Osteocyte (in vitro differentiated cells): ENCODE measurements at regions not wholly inside any gene's neighbourhood (a gene's known extent, or its start where the extent isn't known, plus 50 kb on each side); places are given as distances from the start of the nearest gene placed in this dataset.

Experiments
- DNase-seq: peaks from one replicate; pipeline ENCODE4 v3.0.0; 2021; ENCODE audit warnings: mixed read lengths; ENCODE audit not compliant: unreplicated experiment; ENCODE audit errors: extremely low spot score
- H3K27ac Mint-ChIP-seq: one replicate; pipeline ENCODE4 v1.8.0; 2021; ENCODE audit warnings: mild to moderate bottlenecking, mixed read lengths; ENCODE audit not compliant: unreplicated experiment
- H3K27me3 Mint-ChIP-seq: one replicate; pipeline ENCODE4 v1.8.0; 2021; ENCODE audit warnings: mixed read lengths; ENCODE audit not compliant: unreplicated experiment
- H3K36me3 Mint-ChIP-seq: one replicate; pipeline ENCODE4 v1.8.0; 2021; ENCODE audit warnings: mixed read lengths; ENCODE audit not compliant: unreplicated experiment
- H3K4me1 Mint-ChIP-seq: one replicate; pipeline ENCODE4 v1.8.0; 2021; ENCODE audit warnings: mixed read lengths; ENCODE audit not compliant: unreplicated experiment
- H3K4me3 Mint-ChIP-seq: one replicate; pipeline ENCODE4 v1.8.0; 2021; ENCODE audit warnings: mild to moderate bottlenecking, moderate library complexity, mixed read lengths; ENCODE audit not compliant: unreplicated experiment
- H3K9me3 Mint-ChIP-seq: one replicate; pipeline ENCODE4 v1.8.0; 2021; ENCODE audit warnings: mixed read lengths; ENCODE audit not compliant: unreplicated experiment
- CTCF ChIP-seq: fragments of 200-600 bp; sonication (generic); IDR thresholded peaks from 2 replicates; pipeline ENCODE4 v1.5.0; 2021; ENCODE audit warnings: antibody characterized with exemption, mild to moderate bottlenecking, moderate library complexity

GRCh38 chr2:115939902-115940301 lies 1497.5 kb downstream of the DPP10 start:
- Mint-ChIP-seq H3K4me1 (no peaks in the 10 kb centered on the region), H3K36me3 (no peaks in the 10 kb centered on the region), H3K4me3 (no peak overlapping the region), H3K27ac (no peak overlapping the region), H3K27me3 (no peaks in the 10 kb centered on the region), H3K9me3 (peaks cover 43% of the 10 kb centered on the region)
- no peak for TF ChIP-seq CTCF
- no peak for DNase-seq

- Mint-ChIP-seq H3K4me3 (no peak overlapping the region), H3K4me1 (no peaks in the 10 kb centered on the region), H3K27me3 (no peaks in the 10 kb centered on the region), H3K9me3 (peaks cover 46% of the 10 kb centered on the region), H3K36me3 (no peaks in the 10 kb centered on the region), H3K27ac (no peak overlapping the region)
- TF ChIP-seq CTCF = no peak
- no peak for DNase-seq
Measured at GRCh38 chr2:115942800-115943199, 1500.4 kb downstream of the DPP10 start.

- no peaks in the 10 kb centered on the region for H3K4me1 Mint-ChIP-seq
- TF ChIP-seq CTCF = no peak
- no peak for DNase-seq
- H3K36me3 Mint-ChIP-seq = no peaks in the 10 kb centered on the region
- H3K27me3 Mint-ChIP-seq = no peaks in the 10 kb centered on the region
- peaks cover 40% of the 10 kb centered on the region for H3K9me3 Mint-ChIP-seq
- H3K27ac Mint-ChIP-seq = no peak overlapping the region
- H3K4me3 Mint-ChIP-seq = no peak overlapping the region
Measured at GRCh38 chr2:115946341-115946740, 1503.9 kb downstream of the DPP10 start.

- DNase-seq = no peak
- TF ChIP-seq CTCF = no peak
- Mint-ChIP-seq H3K4me3 (no peak overlapping the region), H3K36me3 (no peaks in the 10 kb centered on the region), H3K4me1 (no peaks in the 10 kb centered on the region), H3K9me3 (peaks cover 37% of the 10 kb centered on the region), H3K27ac (no peak overlapping the region), H3K27me3 (no peaks in the 10 kb centered on the region)
Measured at GRCh38 chr2:115946891-115947290, 1504.5 kb downstream of the DPP10 start.

GRCh38 chr2:115976916-115977315 lies 1534.5 kb downstream of the DPP10 start:
- no peak for TF ChIP-seq CTCF
- no peak for DNase-seq
- Mint-ChIP-seq H3K27ac (no peak overlapping the region), H3K27me3 (no peaks in the 10 kb centered on the region), H3K4me3 (no peak overlapping the region), H3K36me3 (no peaks in the 10 kb centered on the region), H3K9me3 (peaks cover 63% of the 10 kb centered on the region), H3K4me1 (no peaks in the 10 kb centered on the region)
